MM.1S (cell line): ENCODE measurements at regions not wholly inside any gene's neighbourhood (a gene's known extent, or its start where the extent isn't known, plus 50 kb on each side); places are given as distances from the start of the nearest gene placed in this dataset.

Source experiments
- DNase-seq: peaks from one replicate; pipeline ENCODE4 v3.0.0-alpha.2; 2015
- H2AFZ ChIP-seq: fragments of 300-600 bp; sonication (generic); 2 replicates; pipeline ENCODE4 v1.6.0; 2016; ENCODE audit warnings: antibody characterized with exemption, low read length
- H3F3A ChIP-seq: fragments of 300-600 bp; sonication (generic); 2 replicates; pipeline ENCODE4 v1.6.1; 2016; ENCODE audit warnings: mild to moderate bottlenecking, antibody characterized with exemption, low read length, moderate library complexity, mixed read lengths; ENCODE audit not compliant: insufficient read depth
- H3K27ac ChIP-seq: fragments of 300-600 bp; sonication (generic); 2 replicates; pipeline ENCODE4 v1.5.1; 2016; ENCODE audit warnings: mild to moderate bottlenecking, low read length
- H3K27me3 ChIP-seq: fragments of 300-600 bp; sonication (generic); replicated peaks from 2 replicates; pipeline ENCODE4 v1.6.0; 2016; ENCODE audit warnings: low read length; ENCODE audit not compliant: insufficient read depth
- H3K36me3 ChIP-seq: fragments of 300-600 bp; sonication (generic); replicated peaks from 2 replicates; pipeline ENCODE4 v1.6.1; 2016; ENCODE audit warnings: mild to moderate bottlenecking, low read length, mixed read lengths; ENCODE audit not compliant: insufficient read depth
- H3K4me1 ChIP-seq: fragments of 300-600 bp; sonication (generic); 2 replicates; pipeline ENCODE4 v1.6.1; 2016; ENCODE audit warnings: low read length, mixed read lengths
- H3K4me2 ChIP-seq: fragments of 300-600 bp; sonication (generic); 2 replicates; pipeline ENCODE4 v1.6.0; 2016; ENCODE audit warnings: low read depth, low read length
- H3K4me3 ChIP-seq: fragments of 300-600 bp; sonication (generic); 2 replicates; pipeline ENCODE4 v1.5.1; 2016; ENCODE audit warnings: low read length, mixed read lengths
- H3K79me2 ChIP-seq: fragments of 300-600 bp; sonication (generic); 2 replicates; pipeline ENCODE4 v1.6.1; 2016; ENCODE audit warnings: mixed run types, low read length, mixed read lengths
- H3K9ac ChIP-seq: fragments of 300-600 bp; sonication (generic); 2 replicates; pipeline ENCODE4 v1.6.1; 2016; ENCODE audit warnings: low read length, mixed read lengths
- H3K9me2 ChIP-seq: fragments of 300-600 bp; sonication (generic); replicated peaks from 2 replicates; pipeline ENCODE4 v1.6.1; 2016; ENCODE audit warnings: mild to moderate bottlenecking, low read length, mixed read lengths; ENCODE audit not compliant: insufficient read depth
- H3K9me3 ChIP-seq: fragments of 300-600 bp; sonication (generic); replicated peaks from 2 replicates; pipeline ENCODE4 v1.6.1; 2016; ENCODE audit warnings: mild to moderate bottlenecking, low read length, mixed read lengths; ENCODE audit not compliant: insufficient read depth
- H4K20me1 ChIP-seq: fragments of 300-600 bp; sonication (generic); 2 replicates; pipeline ENCODE4 v1.6.1; 2016; ENCODE audit warnings: mild to moderate bottlenecking, low read length, moderate library complexity, mixed read lengths; ENCODE audit not compliant: insufficient read depth
- CTCF ChIP-seq: fragments of 300-600 bp; sonication (generic); IDR thresholded peaks from 2 replicates; pipeline ENCODE4 v1.5.1; 2016; ENCODE audit warnings: antibody characterized with exemption, low read length, mixed read lengths
- EZH2 ChIP-seq: fragments of 300-600 bp; sonication (generic); optimal IDR thresholded peaks from 2 replicates; pipeline ENCODE3; 2017; ENCODE audit warnings: low read depth, mild to moderate bottlenecking, antibody characterized with exemption, low read length, mixed read lengths
- EZH2phosphoT487 ChIP-seq: fragments of 300-600 bp; sonication (generic); IDR thresholded peaks from 2 replicates; pipeline ENCODE4 v1.6.1; 2018; ENCODE audit warnings: antibody characterized with exemption, low read length

- Histone ChIP-seq H3K4me2 (no peak overlapping the region), H3K9me2 (no peaks in the 10 kb centered on the region), H3F3A (no peaks in the 10 kb centered on the region), H4K20me1 (no peaks in the 10 kb centered on the region), H3K36me3 (no peaks in the 10 kb centered on the region), H3K9ac (no peak overlapping the region), H3K79me2 (no peaks in the 10 kb centered on the region), H3K27ac (no peak overlapping the region), H2AFZ (no peak overlapping the region), H3K27me3 (no peaks in the 10 kb centered on the region), H3K4me1 (no peaks in the 10 kb centered on the region), H3K4me3 (no peak overlapping the region), H3K9me3 (no peaks in the 10 kb centered on the region)
- no peak for TF ChIP-seq EZH2phosphoT487
- DNase-seq = no peak
These were observed 113.3 kb upstream of the SSTR4 start for GRCh38 chr20:22921595-22922421.

- no peak for DNase-seq
- H3K27me3 ChIP-seq = no peaks in the 10 kb centered on the region
- no peaks in the 10 kb centered on the region for H3K36me3 ChIP-seq
- no peak overlapping the region for H3K27ac ChIP-seq
- no peaks in the 10 kb centered on the region for H3K4me1 ChIP-seq
- H3K9ac ChIP-seq = no peak overlapping the region
- H3F3A ChIP-seq = no peaks in the 10 kb centered on the region
- no peak overlapping the region for H2AFZ ChIP-seq
- H3K9me3 ChIP-seq = no peaks in the 10 kb centered on the region
- no peaks in the 10 kb centered on the region for H4K20me1 ChIP-seq
- TF ChIP-seq EZH2phosphoT487 (no peak), CTCF (no peak), EZH2 (no peak)
- H3K4me2 ChIP-seq = no peak overlapping the region
- no peak overlapping the region for H3K4me3 ChIP-seq
- H3K79me2 ChIP-seq = no peaks in the 10 kb centered on the region
- H3K9me2 ChIP-seq = no peaks in the 10 kb centered on the region
These were observed 112.1 kb upstream of the SSTR4 start for GRCh38 chr20:22922987-22923386.

GRCh38 chr20:22924046-22924737, 110.9 kb upstream of the SSTR4 start:
- Histone ChIP-seq H3K27ac (no peak overlapping the region), H3K9me2 (no peaks in the 10 kb centered on the region), H2AFZ (no peak overlapping the region), H3K27me3 (no peaks in the 10 kb centered on the region), H3K4me2 (no peak overlapping the region), H4K20me1 (no peaks in the 10 kb centered on the region), H3K4me3 (no peak overlapping the region), H3K9me3 (no peaks in the 10 kb centered on the region), H3K9ac (no peak overlapping the region), H3K79me2 (no peaks in the 10 kb centered on the region), H3F3A (no peaks in the 10 kb centered on the region), H3K4me1 (no peaks in the 10 kb centered on the region), H3K36me3 (no peaks in the 10 kb centered on the region)
- no peak for DNase-seq
- no peak for TF ChIP-seq EZH2

GRCh38 chr20:22924949-22925612, 110.0 kb upstream of the SSTR4 start:
- H3K4me2 ChIP-seq = no peak overlapping the region
- no peaks in the 10 kb centered on the region for H3K9me2 ChIP-seq
- H3F3A ChIP-seq = no peaks in the 10 kb centered on the region
- no peaks in the 10 kb centered on the region for H3K4me1 ChIP-seq
- H3K9ac ChIP-seq = no peak overlapping the region
- H2AFZ ChIP-seq = no peak overlapping the region
- TF ChIP-seq EZH2phosphoT487 (no peak), EZH2 (no peak), CTCF (no peak)
- no peaks in the 10 kb centered on the region for H3K36me3 ChIP-seq
- no peak overlapping the region for H3K27ac ChIP-seq
- no peak overlapping the region for H3K4me3 ChIP-seq
- no peak for DNase-seq
- H4K20me1 ChIP-seq = no peaks in the 10 kb centered on the region
- H3K27me3 ChIP-seq = no peaks in the 10 kb centered on the region
- H3K9me3 ChIP-seq = no peaks in the 10 kb centered on the region
- no peaks in the 10 kb centered on the region for H3K79me2 ChIP-seq
